ENCODE measurements at regions not wholly inside any gene's neighbourhood (a gene's known extent, or its start where the extent isn't known, plus 50 kb on each side); places are given as distances from the start of the nearest gene placed in this dataset.

DNA sequence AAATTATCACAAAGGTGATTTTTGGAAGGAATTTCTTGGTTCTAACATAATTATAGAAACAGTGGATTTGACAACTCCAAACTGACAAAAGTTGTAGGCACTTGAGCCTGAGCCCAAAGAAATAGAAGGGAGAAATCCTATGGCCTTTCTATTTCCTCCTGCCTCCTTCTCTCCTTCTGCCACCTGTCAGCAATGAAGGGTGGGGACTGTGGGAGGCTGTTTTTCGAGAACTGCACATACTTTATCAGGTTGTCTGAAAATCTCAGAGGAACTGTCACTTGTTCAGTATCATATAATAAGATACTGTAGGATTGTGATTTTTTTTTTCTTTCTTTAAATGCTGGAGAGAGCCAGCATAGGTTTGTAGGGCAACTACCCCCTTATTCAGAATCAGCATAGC, 187.9 kb upstream of the SESN3 start:
- H3K36me3 ChIP-seq (ENCODE audit: control insufficient read depth in 2 of 2, extremely low read depth in 1 of 2, insufficient read depth in 2 of 2, low read length in 2 of 2) = no peaks in the 10 kb centered on the region
- FAIRE-seq (no peak), DNase-seq (ENCODE audit: low read depth, low spot score) (no peak)
- POLR2A ChIA-PET = no interaction called here
- H2AFZ ChIP-seq (ENCODE audit: low read depth, low read length) = no peak overlapping the region
- H3K27me3 ChIP-seq (ENCODE audit: control insufficient read depth in 2 of 2, insufficient read depth in 2 of 2, low read length in 2 of 2) = no peaks in the 10 kb centered on the region
- no peak overlapping the region for H3K9ac ChIP-seq (replicated peaks; ENCODE audit: extremely low read depth, insufficient read depth, low read length)
- H3K4me3 ChIP-seq (replicated peaks in 1 of 3; ENCODE audit: insufficient read depth in 1 of 3, low read depth in 1 of 3, low read length in 3 of 3) = no peak overlapping the region
- no peak overlapping the region for H3K4me2 ChIP-seq (ENCODE audit: insufficient read depth, low read length)
- no peaks in the 10 kb centered on the region for H3K9me3 ChIP-seq (replicated peaks; ENCODE audit: control insufficient read depth, insufficient read depth, low read length)
- H3K79me2 ChIP-seq (ENCODE audit: control insufficient read depth, insufficient read depth, low read length) = no peaks in the 10 kb centered on the region
- CTCF ChIA-PET = no interaction called here
- intact Hi-C loops (cut with micrococcal nuclease) (no loop called here), dilution Hi-C loops (cut with MboI; ENCODE audit: extremely low pct_ligation_motif_present, low sequenced_read_pairs) (no loop called here)
- H3K9me1 ChIP-seq (replicated peaks; ENCODE audit: control insufficient read depth, extremely low read depth, insufficient read depth, low read length) = no peaks in the 10 kb centered on the region
- H3K4me1 ChIP-seq (ENCODE audit: control insufficient read depth, extremely low read depth, insufficient read depth, low read length) = no peaks in the 10 kb centered on the region
- no peaks in the 10 kb centered on the region for H4K20me1 ChIP-seq (replicated peaks; ENCODE audit: control insufficient read depth, extremely low read depth, insufficient read depth, low read length)
- H3K27ac ChIP-seq (ENCODE audit: insufficient read depth, low read depth, low read length) = no peak overlapping the region
- TF ChIP-seq POLR2AphosphoS5 (IDR thresholded peaks at IDR 0.05; ENCODE audit: insufficient read depth, low read depth, low read length) = no peak
- no peak for TF ChIP-seq JUN (IDR thresholded peaks at IDR 0.05; ENCODE audit: borderline replicate concordance, insufficient read depth, insufficient read length, low read depth)
- no peak for TF ChIP-seq POLR2A (IDR thresholded peaks at IDR 0.05; ENCODE audit: low read depth, low read length)
- no peak for TF ChIP-seq FOS (IDR thresholded peaks at IDR 0.05; ENCODE audit: borderline replicate concordance, insufficient read depth, low read length)
- TF ChIP-seq GATA2 (IDR thresholded peaks at IDR 0.05; ENCODE audit: insufficient read depth, insufficient read length, low read depth, low read length) = no peak
- TF ChIP-seq EZH2 (IDR thresholded peaks at IDR 0.05; ENCODE audit: borderline replicate concordance, low read depth, low read length, severe bottlenecking) = no peak
- no peak for TF ChIP-seq CTCF (IDR thresholded peaks at IDR 0.05; ENCODE audit: extremely low read depth in 1 of 2, insufficient read depth in 1 of 2, low read depth in 1 of 2, low read length in 2 of 2)
- TF ChIP-seq MYC (IDR thresholded peaks at IDR 0.05; ENCODE audit: low read depth, low read length) = no peak
- TF ChIP-seq, protein P1, sequence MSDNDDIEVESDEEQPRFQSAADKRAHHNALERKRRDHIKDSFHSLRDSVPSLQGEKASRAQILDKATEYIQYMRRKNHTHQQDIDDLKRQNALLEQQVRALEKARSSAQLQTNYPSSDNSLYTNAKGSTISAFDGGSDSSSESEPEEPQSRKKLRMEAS (IDR thresholded peaks at IDR 0.05; ENCODE audit: insufficient read depth, insufficient read length) = no peak
- BruUV-seq (replicated peaks) = no TSS peak

Measured in endothelial cell of umbilical vein (primary cell).